ENCODE measurements at regions not wholly inside any gene's neighbourhood (a gene's known extent, or its start where the extent isn't known, plus 50 kb on each side); places are given as distances from the start of the nearest gene placed in this dataset.

- DNase-seq: no peak
Observed at GRCh38 chr4:32199639-32200038, 1479.5 kb downstream of the PCDH7 start.

DNA sequence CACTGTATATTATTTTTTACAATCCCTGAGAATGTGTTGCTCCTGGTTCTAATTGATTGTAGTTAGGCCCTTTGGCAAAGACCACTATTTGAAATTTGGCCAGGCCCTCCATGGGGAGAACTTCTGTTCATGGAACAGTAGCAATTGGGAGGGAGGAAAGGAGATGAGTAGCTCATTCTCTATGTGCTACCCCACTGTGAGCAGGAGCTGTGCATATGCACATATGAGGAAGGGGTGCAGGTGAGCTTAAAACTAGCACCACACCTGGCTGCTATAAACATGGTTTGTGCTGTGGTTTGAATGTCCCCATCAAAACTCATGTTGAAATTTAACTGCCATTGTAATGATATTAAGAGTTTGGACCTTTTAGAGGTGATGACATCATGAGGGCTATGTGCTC lies 1483.2 kb downstream of the PCDH7 start:
- no peak for DNase-seq

- no peak for DNase-seq
Observed at GRCh38 chr4:32206756-32207155, 1486.6 kb downstream of the PCDH7 start.

- no peak for DNase-seq
Observed at GRCh38 chr4:32207456-32207855, 1487.3 kb downstream of the PCDH7 start.

DNA sequence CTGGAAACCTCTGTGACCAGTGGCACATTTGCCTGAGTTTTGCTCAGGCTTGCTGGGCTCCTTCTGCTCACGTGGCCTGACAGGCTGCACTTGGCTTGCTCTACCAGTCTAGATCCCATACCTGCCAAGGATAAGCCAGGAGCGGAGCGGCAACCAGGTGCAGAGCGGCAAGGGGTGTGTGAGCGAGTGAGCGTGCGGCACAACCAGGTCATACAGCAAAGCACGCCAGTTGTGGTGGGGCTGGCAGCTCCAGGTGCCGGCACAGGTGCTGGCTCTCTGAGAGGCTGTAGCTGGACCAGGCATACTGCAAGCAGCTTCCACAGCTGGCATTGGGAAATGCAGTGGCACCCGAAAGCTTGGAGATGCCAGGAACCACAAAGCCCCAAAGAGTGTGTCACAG lies 1495.1 kb downstream of the PCDH7 start:
- no peak for DNase-seq

DNA sequence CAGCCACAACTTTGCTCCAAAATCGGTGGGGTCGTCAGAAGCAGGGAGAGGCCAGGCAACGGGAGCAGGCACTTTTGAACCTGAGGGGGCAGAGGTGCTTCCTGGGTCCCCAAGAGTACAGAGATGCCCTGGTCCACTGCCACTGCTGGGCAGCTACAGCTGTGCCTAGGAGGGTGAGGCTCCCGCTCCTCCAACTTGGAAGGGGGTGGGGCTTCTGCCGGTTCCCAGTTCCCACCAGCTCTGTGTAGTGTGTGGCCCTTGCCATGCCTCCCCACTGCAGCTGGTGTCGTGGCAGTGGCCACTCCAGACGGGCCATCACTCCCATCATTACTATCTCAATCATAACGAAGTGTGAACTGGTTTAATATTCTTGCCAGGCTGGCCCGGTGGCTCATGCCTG lies 1496.3 kb downstream of the PCDH7 start:
- no peak for DNase-seq

- no peak for DNase-seq
Observed at GRCh38 chr4:32219306-32220075, 1499.3 kb downstream of the PCDH7 start.

DNA sequence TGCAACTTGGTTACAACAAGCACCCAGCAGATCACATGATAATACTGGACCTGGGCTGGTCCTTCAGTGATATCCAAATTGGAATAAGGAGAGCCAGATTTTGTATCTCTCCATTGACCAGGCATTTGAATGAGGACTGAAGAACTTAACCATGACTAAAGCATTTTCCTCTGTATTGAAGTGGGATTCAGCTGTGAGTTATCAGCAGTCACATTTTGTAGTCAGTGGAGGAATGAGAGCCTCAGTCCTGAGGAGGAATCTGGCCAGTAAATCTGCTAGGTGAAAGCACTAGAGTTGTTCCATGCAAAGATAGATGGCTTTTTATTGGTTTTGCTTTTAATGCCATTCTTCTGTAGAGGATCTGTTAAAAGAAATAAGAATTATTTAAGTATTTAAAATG lies 1506.0 kb downstream of the PCDH7 start:
- no peak for DNase-seq

GRCh38 chr4:32226733-32227132 lies 1506.6 kb downstream of the PCDH7 start:
- DNase-seq: no peak

- no peak for DNase-seq
Observed at GRCh38 chr4:32243926-32244325, 1523.8 kb downstream of the PCDH7 start.

DNA sequence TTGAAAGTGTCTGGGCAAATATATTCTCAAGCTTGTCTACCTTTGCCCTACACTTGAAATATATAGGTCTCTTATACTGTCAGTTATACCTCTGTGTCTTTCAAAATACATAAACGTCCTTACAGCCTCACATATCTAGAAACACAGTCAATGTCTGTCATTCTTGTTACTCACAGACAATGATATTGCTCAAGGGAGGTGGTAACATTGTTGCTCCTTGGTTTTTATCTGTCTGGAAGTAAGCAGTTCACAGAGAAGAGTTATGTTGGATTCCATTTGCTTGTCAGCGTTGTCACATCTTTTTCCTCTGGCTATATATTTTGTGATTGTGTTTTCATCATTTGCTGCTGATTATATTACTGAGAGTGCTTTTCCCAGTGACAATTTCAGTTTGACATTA lies 1528.9 kb downstream of the PCDH7 start:
- no peak for DNase-seq

DNA sequence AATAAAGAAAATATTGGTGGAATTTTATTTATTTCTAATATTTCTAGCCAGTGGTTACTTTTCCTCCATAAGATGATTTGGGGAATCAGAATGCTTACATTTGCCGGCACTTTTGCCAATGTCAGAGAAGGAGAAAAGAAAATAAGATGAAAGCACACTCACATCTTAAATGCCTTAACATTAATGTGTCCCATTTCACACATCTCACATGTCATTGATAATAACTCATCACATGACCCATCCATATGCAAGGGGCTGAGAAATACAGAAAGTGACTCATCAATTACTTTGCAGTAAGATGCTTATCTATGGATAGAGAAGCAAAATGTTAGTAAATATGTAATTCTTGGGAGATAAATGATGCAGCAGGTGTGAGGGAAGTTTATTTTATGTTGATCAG lies 1531.0 kb downstream of the PCDH7 start:
- no peak for DNase-seq

- no peak for DNase-seq
Observed at GRCh38 chr4:32251926-32252325, 1531.8 kb downstream of the PCDH7 start.

DNA sequence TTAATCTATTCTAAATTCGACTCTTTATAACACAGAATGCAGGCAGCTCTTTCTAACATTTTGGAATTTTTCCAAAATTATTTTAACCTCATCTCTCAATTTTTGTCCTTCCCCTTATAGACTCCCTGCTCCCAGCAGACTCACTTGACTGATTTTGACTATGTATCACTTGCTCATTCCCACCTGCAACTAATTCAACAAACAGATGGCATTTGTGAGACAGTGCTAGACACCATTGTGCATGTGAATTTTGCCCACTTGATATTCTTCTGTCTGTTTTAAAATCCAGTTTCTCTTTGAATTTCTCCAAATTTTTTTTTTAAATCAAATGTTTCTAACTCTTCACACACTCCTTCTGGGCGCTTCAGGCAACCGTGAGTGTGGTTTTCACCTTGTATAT lies 1534.0 kb downstream of the PCDH7 start:
- DNase-seq: no peak

DNA sequence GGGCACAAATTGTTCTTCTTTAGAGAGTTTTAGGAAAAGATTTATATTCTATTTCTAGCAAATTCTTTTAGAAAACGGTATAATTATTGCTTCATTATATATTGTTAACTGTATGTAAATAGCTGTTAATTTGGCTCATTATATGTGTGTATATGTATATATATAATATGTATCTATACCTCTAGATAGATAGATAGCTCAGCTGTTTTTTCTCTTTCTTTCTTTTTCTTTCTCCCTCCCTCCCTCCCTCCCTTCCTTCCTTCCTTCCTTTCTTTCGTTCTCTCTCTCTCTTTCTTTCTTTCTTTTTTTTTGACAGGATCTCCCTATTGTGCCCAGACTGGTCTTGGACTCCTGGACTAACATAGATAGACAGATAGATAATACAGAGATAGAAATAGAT lies 1538.8 kb downstream of the PCDH7 start:
- no peak for DNase-seq

DNA sequence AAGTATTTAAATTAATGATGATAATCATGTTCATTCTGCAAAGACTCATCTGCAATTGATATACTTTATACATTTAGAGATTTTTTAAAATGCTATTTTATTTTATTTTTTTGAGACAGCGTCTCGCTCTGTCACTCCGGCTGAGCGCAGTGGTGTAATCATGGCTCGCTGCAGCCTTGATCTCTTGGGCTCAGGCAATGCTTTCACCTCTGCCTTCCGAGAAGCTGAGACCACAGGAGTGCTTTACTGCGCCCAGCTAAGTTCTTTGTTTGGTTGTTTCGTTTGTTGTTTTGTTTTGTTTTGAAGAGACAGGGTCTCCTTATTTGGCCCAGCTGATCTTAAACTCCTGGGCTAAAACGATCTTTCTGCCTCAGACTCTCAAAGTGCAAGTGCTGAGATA lies 1541.0 kb downstream of the PCDH7 start:
- DNase-seq: no peak

- DNase-seq: no peak
Observed at GRCh38 chr4:32268863-32269262, 1548.7 kb downstream of the PCDH7 start.

GRCh38 chr4:32290102-32290501 lies 1569.9 kb downstream of the PCDH7 start:
- no peak for DNase-seq

DNA sequence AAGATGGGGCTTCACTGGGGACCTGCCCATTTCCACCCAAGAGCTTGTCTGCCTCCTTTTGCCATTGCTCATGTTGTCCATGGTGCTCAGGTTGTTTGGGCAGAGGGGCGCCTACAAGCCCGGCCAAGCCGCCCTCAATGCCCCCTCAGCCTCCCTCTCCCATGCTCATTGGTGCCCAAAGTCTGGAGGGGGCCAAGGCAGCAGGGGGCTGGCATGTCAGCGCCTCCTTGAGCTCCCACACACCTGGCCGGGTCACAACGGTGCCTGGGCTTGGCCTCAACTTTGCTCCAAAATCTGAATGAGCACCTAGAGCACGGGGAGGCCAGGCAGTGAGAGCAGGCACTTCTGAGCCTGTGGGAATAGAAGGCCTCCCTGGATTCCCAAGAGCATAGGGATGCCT lies 1598.8 kb downstream of the PCDH7 start:
- no peak for DNase-seq

DNA sequence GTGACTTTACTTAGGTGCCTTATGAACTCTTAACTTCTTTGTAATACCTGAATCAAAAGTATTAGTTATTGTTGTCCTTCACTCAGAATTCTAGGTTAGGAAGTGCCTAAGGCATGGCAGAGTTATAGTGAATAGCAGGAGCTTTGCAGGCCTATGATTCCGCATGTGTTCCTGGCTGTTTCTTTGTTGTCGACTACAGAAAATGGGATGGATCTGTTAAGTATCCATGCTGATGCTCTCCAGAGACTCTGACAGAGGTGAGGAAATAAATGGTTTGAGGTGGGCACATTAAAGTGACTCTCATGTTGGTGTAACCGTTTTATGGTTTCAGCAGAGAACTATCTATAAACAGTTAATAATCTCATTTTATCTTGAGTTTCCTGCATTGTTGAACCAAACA lies 1601.3 kb downstream of the PCDH7 start:
- no peak for DNase-seq

GRCh38 chr4:32334759-32335158 lies 1614.6 kb downstream of the PCDH7 start:
- no peak for DNase-seq

DNA sequence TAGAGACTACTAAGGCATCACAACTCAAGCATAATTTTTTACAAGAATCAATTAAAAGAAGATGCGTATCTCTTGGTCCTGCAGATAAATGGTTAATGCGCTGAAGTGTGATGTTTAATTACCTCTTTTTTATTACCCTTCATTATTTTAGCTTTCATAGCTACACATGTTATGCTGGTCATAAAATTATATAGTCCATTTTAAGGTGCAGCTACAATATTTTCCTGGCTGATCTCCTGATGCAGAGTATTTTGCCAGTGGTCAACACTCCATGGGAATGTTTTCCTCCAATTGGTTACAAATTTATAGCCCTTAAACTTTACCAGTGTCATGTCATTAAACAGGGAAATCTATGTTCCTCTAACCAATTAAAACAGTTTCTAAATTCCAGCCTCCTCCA lies 1617.2 kb downstream of the PCDH7 start:
- no peak for DNase-seq

- no peak for DNase-seq
Observed at GRCh38 chr4:32340591-32340990, 1620.4 kb downstream of the PCDH7 start.

- DNase-seq: no peak
Observed at GRCh38 chr4:32341342-32341741, 1621.2 kb downstream of the PCDH7 start.

DNA sequence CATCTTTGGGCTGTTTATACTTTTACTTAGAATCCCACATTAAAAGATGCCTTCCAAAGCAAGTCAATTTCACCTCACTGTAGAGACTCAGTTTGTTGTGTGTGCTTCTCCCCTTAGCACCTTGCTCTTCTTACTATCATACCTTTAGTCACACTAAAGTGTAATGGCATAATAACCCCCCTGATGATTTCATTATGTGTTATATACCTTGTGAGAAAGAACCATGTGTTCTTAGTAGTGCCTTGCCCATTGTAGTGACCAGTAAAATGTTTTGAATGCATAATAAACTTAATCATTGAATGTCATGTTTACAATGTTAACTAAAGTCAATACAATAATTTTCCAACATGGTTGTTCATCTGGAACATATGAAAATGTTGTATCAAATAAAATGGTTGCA lies 1621.9 kb downstream of the PCDH7 start:
- DNase-seq: no peak

GRCh38 chr4:32349026-32349425 lies 1628.9 kb downstream of the PCDH7 start:
- no peak for DNase-seq

Data from NCI-H1048 (cell line).